Mesenchymal stem cell (in vitro differentiated cells and primary cell): ENCODE measurements at regions not wholly inside any gene's neighbourhood (a gene's known extent, or its start where the extent isn't known, plus 50 kb on each side); places are given as distances from the start of the nearest gene placed in this dataset.
"Not testable (repeated sequence)": the region's sequence is repeated elsewhere in the genome, so short reads cannot be mapped to it uniquely, and the experiment has no call there.

Experiments
- DNase-seq: peaks from one replicate; pipeline ENCODE4 v3.0.0-alpha.2; 2013
- H2AFZ ChIP-seq: one replicate; pipeline ENCODE4 v1.6.1; 2013; ENCODE audit warnings: low read depth, mild to moderate bottlenecking, control low read depth, inconsistent platforms, low read length, moderate library complexity
- H2AK5ac ChIP-seq: 2 replicates; pipeline ENCODE4 v1.6.1; 2013; ENCODE audit warnings: low read length, moderate library complexity, mild to moderate bottlenecking, inconsistent platforms; ENCODE audit not compliant: severe bottlenecking
- H2BK120ac ChIP-seq: one replicate; pipeline ENCODE4 v1.6.1; 2013; ENCODE audit warnings: low read depth, mild to moderate bottlenecking, inconsistent platforms, low read length, moderate library complexity
- H2BK12ac ChIP-seq, 2 experiments: one replicate each; pipeline ENCODE4 v1.6.1; 2013; ENCODE audit warnings: inconsistent platforms in 2 of 2, low read length in 2 of 2, mild to moderate bottlenecking in 2 of 2, moderate library complexity in 2 of 2, control low read depth in 1 of 2
- H2BK15ac ChIP-seq: one replicate; pipeline ENCODE4 v1.6.1; 2013; ENCODE audit warnings: mild to moderate bottlenecking, low read depth, inconsistent platforms; ENCODE audit not compliant: poor library complexity, severe bottlenecking
- H2BK5ac ChIP-seq: 2 replicates; pipeline ENCODE4 v1.6.1; 2013; ENCODE audit warnings: low read depth, mild to moderate bottlenecking, low read length, control low read depth, inconsistent platforms; ENCODE audit not compliant: poor library complexity, severe bottlenecking
- H3K14ac ChIP-seq, 2 experiments: one replicate each; pipeline ENCODE4 v1.6.1; 2013; ENCODE audit warnings: inconsistent platforms in 2 of 2, low read length in 2 of 2, control low read depth in 1 of 2, mild to moderate bottlenecking in 1 of 2, moderate library complexity in 1 of 2
- H3K18ac ChIP-seq, 2 experiments: one replicate each; pipeline ENCODE4 v1.6.1; 2013; ENCODE audit warnings: inconsistent platforms in 2 of 2, low read length in 2 of 2, control low read depth in 1 of 2, low read depth in 1 of 2, mild to moderate bottlenecking in 1 of 2
- H3K23ac ChIP-seq, 2 experiments: one replicate each; pipeline ENCODE4 v1.6.1; 2013; ENCODE audit warnings: inconsistent platforms in 2 of 2, low read length in 2 of 2, mild to moderate bottlenecking in 2 of 2, moderate library complexity in 2 of 2, control low read depth in 1 of 2
- H3K27ac ChIP-seq: 2 replicates; pipeline ENCODE4 v1.5.1; 2013; ENCODE audit warnings: mild to moderate bottlenecking, moderate library complexity, low read length, control low read depth, inconsistent platforms; ENCODE audit not compliant: poor library complexity, severe bottlenecking
- H3K27me3 ChIP-seq, 2 experiments: 2 replicates each; pipeline versions ENCODE4 v1.6.1 to v1.7.0; 2013; ENCODE audit warnings: low read length in 2 of 2, mild to moderate bottlenecking in 2 of 2, moderate library complexity in 2 of 2, control low read depth in 1 of 2, inconsistent platforms in 1 of 2; ENCODE audit not compliant: control insufficient read depth in 1 of 2, insufficient read depth in 1 of 2
- H3K36me3 ChIP-seq, 2 experiments: 2 replicates each; pipeline versions ENCODE4 v1.6.1 to v1.7.0; 2013; ENCODE audit warnings: low read length in 2 of 2, control low read depth in 1 of 2, inconsistent platforms in 1 of 2, low read depth in 1 of 2, mild to moderate bottlenecking in 1 of 2; ENCODE audit not compliant: insufficient read depth in 2 of 2, control insufficient read depth in 1 of 2
- H3K4ac ChIP-seq, 2 experiments: one replicate each; pipeline ENCODE4 v1.6.1; 2013; ENCODE audit warnings: inconsistent platforms in 2 of 2, low read length in 2 of 2, mild to moderate bottlenecking in 2 of 2, moderate library complexity in 2 of 2, control low read depth in 1 of 2, low read depth in 1 of 2
- H3K4me1 ChIP-seq: 2 replicates; pipeline ENCODE4 v1.6.1; 2013; ENCODE audit warnings: low read depth, low read length, control low read depth; ENCODE audit not compliant: control insufficient read depth, insufficient read depth
- H3K4me2 ChIP-seq: 2 replicates; pipeline ENCODE4 v1.6.1; 2013; ENCODE audit warnings: low read length, mild to moderate bottlenecking, inconsistent platforms; ENCODE audit not compliant: poor library complexity, severe bottlenecking
- H3K4me3 ChIP-seq, 2 experiments: 2 replicates each; pipeline versions ENCODE4 v1.5.1 to v1.7.0; 2013; ENCODE audit warnings: low read length in 2 of 2, mild to moderate bottlenecking in 2 of 2, control low read depth in 1 of 2, low read depth in 1 of 2; ENCODE audit not compliant: insufficient read depth in 1 of 2
- H3K79me1 ChIP-seq: replicated peaks from 2 replicates; pipeline ENCODE4 v1.6.1; 2013; ENCODE audit warnings: mild to moderate bottlenecking, control low read depth, low read length, inconsistent platforms; ENCODE audit not compliant: poor library complexity, severe bottlenecking
- H3K9ac ChIP-seq: 2 replicates; pipeline ENCODE4 v1.7.0; 2013; ENCODE audit warnings: mild to moderate bottlenecking, low read length, moderate library complexity
- H3K9me3 ChIP-seq: 2 replicates; pipeline ENCODE4 v1.7.0; 2013; ENCODE audit warnings: mild to moderate bottlenecking, low read length; ENCODE audit not compliant: control insufficient read depth
- H4K8ac ChIP-seq: one replicate; pipeline ENCODE4 v1.6.1; 2013; ENCODE audit warnings: inconsistent platforms, mild to moderate bottlenecking, low read length, moderate library complexity
- H4K91ac ChIP-seq: one replicate; pipeline ENCODE4 v1.6.1; 2013; ENCODE audit warnings: mild to moderate bottlenecking, low read length, inconsistent platforms
- WGBS: methylation state at CpG from one replicate; pipeline ENCODE4 v1.1.7; 2013; ENCODE audit warnings: mixed read lengths; 5-methylcytosine and 5-hydroxymethylcytosine counted together

DNA sequence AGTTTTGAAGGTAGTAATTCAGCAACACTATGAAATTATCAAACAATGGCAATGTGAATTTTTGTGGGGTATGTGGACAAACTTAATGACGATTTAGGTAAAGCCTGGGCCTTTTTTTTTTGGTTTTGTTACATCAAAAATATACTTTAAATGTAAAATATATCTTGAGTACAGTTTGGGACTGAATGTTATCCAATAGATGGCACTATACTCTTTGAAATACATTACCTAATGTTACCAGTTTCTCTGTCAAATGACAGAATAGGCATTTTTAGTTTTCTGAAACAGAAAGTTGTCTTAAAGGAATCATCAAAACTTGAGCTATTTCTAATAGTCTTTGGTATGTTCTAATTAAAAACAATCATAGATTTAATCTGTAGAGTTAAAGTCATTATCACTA, 1651.9 kb downstream of the C4orf33 start:
- Histone ChIP-seq H3K23ac (no peak overlapping the region), H3K4ac (no peak overlapping the region), H3K27me3 (no peaks in the 10 kb centered on the region), H2BK5ac (no peak overlapping the region), H3K14ac (no peak overlapping the region), H3K36me3 (no peaks in the 10 kb centered on the region), H3K9ac (no peak overlapping the region), H3K27ac (no peak overlapping the region), H4K8ac (no peak overlapping the region), H4K91ac (no peak overlapping the region), H2AK5ac (no peak overlapping the region), H3K4me3 (no peak overlapping the region), H3K4me2 (no peak overlapping the region), H2BK12ac (no peak overlapping the region), H3K18ac (no peak overlapping the region), H2BK120ac (no peak overlapping the region), H3K4me1 (no peaks in the 10 kb centered on the region), H2BK15ac (no peak overlapping the region), H3K79me1 (no peaks in the 10 kb centered on the region), H2AFZ (no peak overlapping the region), H3K9me3 (no peaks in the 10 kb centered on the region)
- peak; percentile 18 for DNase-seq
- whole genome bisulfite sequencing: no CpG with 5 or more reads among the region's 1 CpG

DNA sequence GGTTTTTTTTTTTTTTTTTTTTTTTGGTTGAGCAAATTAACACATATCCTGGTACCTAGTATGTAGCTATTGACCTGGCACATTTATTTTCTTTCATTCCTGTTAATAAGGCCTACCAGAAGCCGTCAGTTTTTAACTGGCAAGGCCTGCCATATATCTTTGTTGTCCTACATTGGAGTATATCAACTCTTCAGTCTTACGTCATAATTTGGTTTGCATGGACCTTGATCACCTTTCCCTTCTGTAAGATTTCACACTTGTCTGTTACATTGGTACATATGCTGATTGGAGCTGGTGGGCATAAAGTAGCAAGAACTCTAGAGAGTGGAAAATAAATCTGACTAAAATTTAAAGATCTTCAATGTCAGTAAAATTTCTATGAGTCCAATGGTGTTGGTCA, 1658.0 kb downstream of the C4orf33 start:
- Histone ChIP-seq H3K79me1 (no peaks in the 10 kb centered on the region), H3K9ac (no peak overlapping the region), H4K91ac (no peak overlapping the region), H2AFZ (no peak overlapping the region), H2BK5ac (no peak overlapping the region), H2BK120ac (no peak overlapping the region), H3K4me2 (no peak overlapping the region), H3K18ac (no peak overlapping the region), H3K4ac (no peak overlapping the region), H3K36me3 (no peaks in the 10 kb centered on the region), H3K14ac (no peak overlapping the region), H3K27ac (no peak overlapping the region), H2BK15ac (no peak overlapping the region), H2BK12ac (no peak overlapping the region), H3K27me3 (no peaks in the 10 kb centered on the region), H4K8ac (no peak overlapping the region), H3K4me3 (no peak overlapping the region), H3K23ac (no peak overlapping the region), H2AK5ac (no peak overlapping the region), H3K9me3 (no peaks in the 10 kb centered on the region), H3K4me1 (no peaks in the 10 kb centered on the region)
- 87% methylated on average over 2 of the region's 2 CpGs for WGBS
- no peak for DNase-seq

DNA sequence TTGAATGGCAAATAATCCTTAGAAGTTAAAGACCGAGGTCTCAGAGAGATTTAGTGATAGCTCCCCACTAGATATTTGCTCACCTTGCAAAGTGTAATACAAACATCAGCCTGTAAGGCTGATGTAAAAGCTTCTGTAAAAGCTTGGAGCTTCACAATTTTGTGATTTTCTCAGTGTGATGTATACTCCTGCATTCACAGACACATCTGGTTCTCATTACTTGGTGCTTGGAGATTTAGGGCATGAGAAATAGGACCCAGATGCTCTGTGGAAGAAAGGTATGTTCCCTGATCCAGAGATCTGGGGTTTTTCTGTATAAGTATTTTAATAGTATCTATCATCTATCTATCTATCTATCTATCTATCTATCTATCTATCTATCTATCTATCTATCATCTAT, 1664.3 kb downstream of the C4orf33 start:
- H3K27me3 ChIP-seq: no peaks in the 10 kb centered on the region
- no CpG with 5 or more reads among the region's 1 CpG for WGBS
- no peak overlapping the region for H3K23ac ChIP-seq

DNA sequence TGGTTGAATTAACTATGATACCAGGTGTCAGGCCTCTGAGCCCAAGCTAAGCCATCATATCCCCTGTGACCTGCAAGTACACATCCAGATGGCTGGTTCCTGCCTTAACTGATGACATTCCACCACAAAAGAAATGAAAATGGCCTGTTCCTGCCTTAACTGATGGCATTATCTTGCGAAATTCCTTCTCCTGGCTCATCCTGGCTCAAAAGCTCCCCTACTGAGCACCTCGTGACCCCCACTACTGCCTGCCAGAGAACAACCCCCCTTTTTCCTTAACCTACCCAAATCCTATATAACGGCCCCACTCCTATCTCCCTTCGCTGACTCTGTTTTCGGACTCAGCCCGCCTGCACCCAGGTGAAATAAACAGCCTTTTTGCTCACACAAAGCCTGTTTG, 1671.4 kb downstream of the C4orf33 start:
- not testable (repeated sequence) for H3K4me1 ChIP-seq, H3K4me2 ChIP-seq, H2AFZ ChIP-seq, H3K14ac ChIP-seq, H2BK5ac ChIP-seq, H3K9me3 ChIP-seq, H3K4me3 ChIP-seq, H3K4ac ChIP-seq, H2AK5ac ChIP-seq, H3K9ac ChIP-seq, H3K18ac ChIP-seq, H3K23ac ChIP-seq, H2BK12ac ChIP-seq, DNase-seq, H3K27me3 ChIP-seq, H3K27ac ChIP-seq, H4K91ac ChIP-seq, H2BK120ac ChIP-seq, H3K36me3 ChIP-seq, H3K79me1 ChIP-seq, H2BK15ac ChIP-seq, H4K8ac ChIP-seq
- 85% methylated on average over 6 of the region's 6 CpGs for WGBS

More for the DNA sequence above, 1664.3 kb downstream of the C4orf33 start:
- no peaks in the 10 kb centered on the region for H3K79me1 ChIP-seq
- no peak overlapping the region for H2BK12ac ChIP-seq
- no peak overlapping the region for H4K8ac ChIP-seq
- H3K4me3 ChIP-seq: no peak overlapping the region
- H2BK5ac ChIP-seq: no peak overlapping the region
- no peaks in the 10 kb centered on the region for H3K4me1 ChIP-seq
- no peak overlapping the region for H2BK15ac ChIP-seq
- no peak overlapping the region for H3K9ac ChIP-seq
- H2AFZ ChIP-seq: no peak overlapping the region
- H2BK120ac ChIP-seq: no peak overlapping the region
- H3K18ac ChIP-seq: no peak overlapping the region
- H2AK5ac ChIP-seq: no peak overlapping the region
- H3K4ac ChIP-seq: no peak overlapping the region
- no peak for DNase-seq
- H3K9me3 ChIP-seq: no peaks in the 10 kb centered on the region
- no peak overlapping the region for H4K91ac ChIP-seq
- no peak overlapping the region for H3K27ac ChIP-seq
- no peak overlapping the region for H3K14ac ChIP-seq
- no peak overlapping the region for H3K4me2 ChIP-seq
- no peaks in the 10 kb centered on the region for H3K36me3 ChIP-seq
